ENCODE measurements at regions not wholly inside any gene's neighbourhood (a gene's known extent, or its start where the extent isn't known, plus 50 kb on each side); places are given as distances from the start of the nearest gene placed in this dataset.

- H3K36me3 ChIP-seq (ENCODE audit: control insufficient read depth in 4 of 4, insufficient read depth in 3 of 4, low read depth in 1 of 4, low read length in 3 of 4) = no peaks in the 10 kb centered on the region
- no peaks in the 10 kb centered on the region for H3K4me1 ChIP-seq (ENCODE audit: control insufficient read depth in 4 of 4, insufficient read depth in 4 of 4, low read length in 3 of 4)
- WGBS = 90% methylated on average over 1 of the region's 1 CpG
- DNase-seq (ENCODE audit: low spot score) = no peak
- no peak overlapping the region for H3K4me3 ChIP-seq (ENCODE audit: low read depth in 1 of 3, low read length in 3 of 3)
- H3K9me3 ChIP-seq (ENCODE audit: control insufficient read depth in 4 of 4, low read length in 3 of 4) = no peaks in the 10 kb centered on the region
- peaks cover 0 to 2% (median 0%) of the 10 kb centered on the region in 4 donors for H3K27me3 ChIP-seq (ENCODE audit: control insufficient read depth in 4 of 4, insufficient read depth in 4 of 4, low read length in 3 of 4)
- no peak for TF ChIP-seq NR2F2 (IDR thresholded peaks at IDR 0.05)
- TF ChIP-seq FOXA1 (IDR thresholded peaks at IDR 0.05) = no peak
- no peak for TF ChIP-seq FOXA2 (IDR thresholded peaks at IDR 0.05)
- no peak for TF ChIP-seq CTCF (IDR thresholded peaks at IDR 0.05; ENCODE audit: low read depth, low read length, missing input control)
- TF ChIP-seq HNF4G (IDR thresholded peaks at IDR 0.05) = no peak
- no peak for TF ChIP-seq MAX (IDR thresholded peaks at IDR 0.05)
- TF ChIP-seq REST (IDR thresholded peaks at IDR 0.05) = no peak
- TF ChIP-seq GABPA (IDR thresholded peaks at IDR 0.05 in 1 of 2, conservative IDR thresholded peaks at IDR 0.05 in 1 of 2) = no peak
- no peak for TF ChIP-seq SP1 (IDR thresholded peaks at IDR 0.05)
- TF ChIP-seq HNF4A (conservative IDR thresholded peaks at IDR 0.05) = no peak
- TF ChIP-seq ATF3 (IDR thresholded peaks at IDR 0.05) = no peak
- no peak for TF ChIP-seq YY1 (IDR thresholded peaks at IDR 0.05)
- TF ChIP-seq JUND (IDR thresholded peaks at IDR 0.05) = no peak
- TF ChIP-seq TAF1 (conservative IDR thresholded peaks at IDR 0.05) = no peak
- H3K27ac ChIP-seq (ENCODE audit: low read depth in 1 of 2, low read length in 2 of 2) = no peak overlapping the region
- no peak overlapping the region for H3K9ac ChIP-seq (ENCODE audit: low read depth in 1 of 2, low read length in 2 of 2)
These were observed 187.8 kb upstream of the HMGA2 start for GRCh38 chr12:65636436-65636835.

GRCh38 chr12:65637150-65637549 is 187.1 kb upstream of the HMGA2 start:
- no peak for TF ChIP-seq NR2F2 (IDR thresholded peaks at IDR 0.05)
- TF ChIP-seq GABPA (IDR thresholded peaks at IDR 0.05 in 1 of 2, conservative IDR thresholded peaks at IDR 0.05 in 1 of 2) = no peak
- no peak for TF ChIP-seq RXRA (IDR thresholded peaks at IDR 0.05)
- no peak for TF ChIP-seq CTCF (IDR thresholded peaks at IDR 0.05; ENCODE audit: low read depth, low read length, missing input control)
- TF ChIP-seq RAD21 (IDR thresholded peaks at IDR 0.05) = no peak
- no peak for TF ChIP-seq SP1 (IDR thresholded peaks at IDR 0.05)
- no peak for TF ChIP-seq MAX (IDR thresholded peaks at IDR 0.05)
- no peak for TF ChIP-seq HNF4G (IDR thresholded peaks at IDR 0.05)
- TF ChIP-seq FOXA2 (IDR thresholded peaks at IDR 0.05) = no peak
- no peak for TF ChIP-seq FOXA1 (IDR thresholded peaks at IDR 0.05)
- no peak for TF ChIP-seq TAF1 (conservative IDR thresholded peaks at IDR 0.05)
- no peak for TF ChIP-seq REST (IDR thresholded peaks at IDR 0.05)
- TF ChIP-seq YY1 (IDR thresholded peaks at IDR 0.05) = no peak
- Histone ChIP-seq H3K9me3 (ENCODE audit: control insufficient read depth in 4 of 4, low read length in 3 of 4) (no peaks in the 10 kb centered on the region), H3K9ac (ENCODE audit: low read depth in 1 of 2, low read length in 2 of 2) (no peak overlapping the region), H3K4me3 (ENCODE audit: low read depth in 1 of 3, low read length in 3 of 3) (no peak overlapping the region), H3K4me1 (ENCODE audit: control insufficient read depth in 4 of 4, insufficient read depth in 4 of 4, low read length in 3 of 4) (no peaks in the 10 kb centered on the region), H3K27ac (ENCODE audit: low read depth in 1 of 2, low read length in 2 of 2) (no peak overlapping the region), H3K27me3 (ENCODE audit: control insufficient read depth in 4 of 4, insufficient read depth in 4 of 4, low read length in 3 of 4) (peaks cover 0 to 5% (median 0%) of the 10 kb centered on the region in 4 donors), H3K36me3 (ENCODE audit: control insufficient read depth in 4 of 4, insufficient read depth in 3 of 4, low read depth in 1 of 4, low read length in 3 of 4) (no peaks in the 10 kb centered on the region)
- DNase-seq (ENCODE audit: low spot score) = no peak
- WGBS = 85% methylated on average over 2 of the region's 2 CpGs

All from liver (tissue), 8 donors.